GM13977 (cell line): ENCODE measurements at regions not wholly inside any gene's neighbourhood (a gene's known extent, or its start where the extent isn't known, plus 50 kb on each side); places are given as distances from the start of the nearest gene placed in this dataset.

Experiments used
- DNase-seq: peaks from one replicate; pipeline ENCODE4 v3.0.0; 2012; ENCODE audit warnings: low spot score
- CTCF ChIP-seq: IDR thresholded peaks from 2 replicates; pipeline ENCODE4 v1.5.1; 2012; ENCODE audit warnings: mild to moderate bottlenecking, control low read depth; ENCODE audit not compliant: insufficient read depth; ENCODE audit errors: extremely low read depth, missing control alignments
- in situ Hi-C: fragments of 300-500 bp; cut with MboI; formaldehyde crosslinking; loops from one replicate; pipeline ENCODE4 v1.12.0; 2022; ENCODE audit warnings: low sequenced_read_pairs, low pct_unique_long_range_greater_than_20kb, mixed read lengths, inconsistent platforms; ENCODE audit not compliant: unreplicated experiment

DNA sequence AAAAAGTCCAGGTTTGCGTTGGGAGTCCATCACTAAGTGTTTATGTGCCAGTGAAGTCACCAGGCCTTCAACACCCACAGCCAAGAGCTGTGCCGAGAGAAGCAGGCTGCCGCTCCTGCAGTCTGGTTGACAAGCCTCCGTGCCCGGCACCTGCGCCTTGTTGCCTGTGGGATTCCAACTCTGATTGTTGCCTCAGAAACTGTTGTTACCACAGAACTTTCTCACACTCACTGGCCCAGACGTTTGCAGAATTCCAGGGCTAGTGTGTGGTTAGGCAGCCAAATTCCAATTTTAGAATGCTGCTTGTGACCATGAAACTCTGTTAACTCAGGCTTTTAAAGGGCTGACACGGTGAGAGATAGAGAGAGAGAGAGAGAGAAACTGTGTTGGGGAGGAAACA lies 119.5 kb upstream of the LIMCH1 start:
- in situ Hi-C loops = no loop called here
- TF ChIP-seq CTCF = no peak
- DNase-seq = no peak

DNA sequence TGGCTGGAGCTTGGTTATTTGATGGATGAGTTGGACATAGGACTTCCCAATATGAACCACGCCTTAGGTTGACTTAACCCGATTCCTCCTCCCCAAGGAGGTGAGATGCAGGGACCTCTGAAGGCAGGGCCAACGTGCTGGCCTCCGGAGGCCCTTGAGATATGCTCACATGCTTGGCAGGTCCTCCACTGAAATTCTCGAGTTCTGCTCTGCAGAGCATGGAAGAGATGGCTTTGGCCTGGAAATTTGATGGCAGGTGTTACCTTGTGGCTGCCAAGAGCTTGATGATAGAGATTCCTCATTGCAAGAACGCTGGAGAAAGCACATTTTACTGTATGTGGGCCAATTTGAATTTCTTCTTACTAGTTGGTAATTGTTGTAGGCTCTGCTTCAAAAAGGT lies 117.4 kb upstream of the LIMCH1 start:
- no peak for DNase-seq
- in situ Hi-C loops = no loop called here
- TF ChIP-seq CTCF = no peak

GRCh38 chr4:41423117-41423516 lies 114.8 kb upstream of the LIMCH1 start:
- in situ Hi-C loops = no loop called here
- no peak for TF ChIP-seq CTCF
- no peak for DNase-seq

DNA sequence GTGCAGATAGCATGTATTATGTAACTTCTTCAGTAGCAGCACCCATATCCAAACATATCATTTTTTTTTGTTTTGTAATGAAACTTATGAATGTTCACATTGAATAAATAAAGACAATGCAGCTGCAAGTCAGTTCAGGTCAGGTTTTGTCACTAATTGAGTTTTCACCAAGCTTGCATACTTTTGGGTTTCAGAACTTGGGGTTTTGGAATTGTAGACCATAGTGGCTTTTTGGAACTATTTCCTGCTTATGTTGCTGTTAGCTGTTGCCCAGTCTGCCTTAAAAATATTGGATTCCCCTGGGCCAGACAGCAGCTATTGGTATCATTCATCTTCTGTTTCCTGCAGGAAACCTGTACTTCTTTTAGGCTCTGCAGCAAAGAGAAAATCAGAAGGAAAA lies 113.4 kb upstream of the LIMCH1 start:
- in situ Hi-C loops = no loop called here
- no peak for DNase-seq
- TF ChIP-seq CTCF = no peak

DNA sequence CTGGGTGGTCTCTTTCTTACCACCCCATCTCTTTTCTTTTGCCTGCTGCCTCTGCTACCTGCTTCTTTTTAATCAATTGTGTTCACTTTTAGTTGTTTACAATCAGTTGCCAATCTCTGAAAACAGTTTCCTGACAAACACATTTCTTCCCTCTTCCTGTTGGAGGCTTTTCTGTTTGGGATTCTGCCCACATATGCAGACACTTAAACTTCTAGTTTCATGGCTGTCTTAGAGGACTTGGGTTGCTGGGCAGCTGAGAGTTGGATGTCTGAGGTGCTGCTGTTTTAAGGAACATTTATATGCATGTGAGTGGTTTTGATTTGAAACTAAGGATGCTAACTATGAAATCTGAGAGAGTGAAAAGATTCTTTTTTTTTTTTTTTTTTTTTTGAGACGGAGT lies 112.3 kb upstream of the LIMCH1 start:
- DNase-seq = no peak
- in situ Hi-C loops = no loop called here

GRCh38 chr4:41426539-41426938 lies 111.4 kb upstream of the LIMCH1 start:
- in situ Hi-C loops = no loop called here
- DNase-seq = no peak
- no peak for TF ChIP-seq CTCF

More for the DNA sequence above, 112.3 kb upstream of the LIMCH1 start:
- no peak for TF ChIP-seq CTCF

- in situ Hi-C loops = no loop called here
- no peak for DNase-seq
- TF ChIP-seq CTCF = no peak
Measured at GRCh38 chr4:41427306-41427882, 110.6 kb upstream of the LIMCH1 start.
